ENCODE measurements at regions not wholly inside any gene's neighbourhood (a gene's known extent, or its start where the extent isn't known, plus 50 kb on each side); places are given as distances from the start of the nearest gene placed in this dataset.

- no peak for DNase-seq (ENCODE audit: low spot score)
Observed at GRCh38 chr2:83787189-83787588, 671.9 kb downstream of the SUCLG1 start.

- no peak for DNase-seq (ENCODE audit: low spot score)
Observed at GRCh38 chr2:83786140-83786539, 672.9 kb downstream of the SUCLG1 start.

DNA sequence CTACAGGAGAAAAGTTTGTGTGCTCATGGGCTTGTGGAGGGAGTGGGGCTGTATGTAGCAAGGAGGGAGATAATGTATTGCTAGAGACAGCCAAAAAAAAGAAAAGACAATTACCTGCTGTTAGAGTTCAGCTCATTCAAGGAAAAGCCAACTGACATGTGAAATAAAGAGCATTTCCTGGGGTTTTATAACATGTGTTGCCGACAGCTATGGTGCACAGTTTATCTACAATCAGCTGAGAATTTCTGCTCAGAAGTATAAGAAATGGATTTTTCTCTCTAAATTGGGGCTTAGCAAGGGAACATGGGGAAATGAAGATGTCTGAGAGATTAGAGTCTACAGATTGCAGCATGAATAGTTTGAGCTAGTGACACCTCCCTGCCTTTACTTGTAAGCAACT is 674.1 kb downstream of the SUCLG1 start:
- no peak for DNase-seq (ENCODE audit: low spot score)

DNA sequence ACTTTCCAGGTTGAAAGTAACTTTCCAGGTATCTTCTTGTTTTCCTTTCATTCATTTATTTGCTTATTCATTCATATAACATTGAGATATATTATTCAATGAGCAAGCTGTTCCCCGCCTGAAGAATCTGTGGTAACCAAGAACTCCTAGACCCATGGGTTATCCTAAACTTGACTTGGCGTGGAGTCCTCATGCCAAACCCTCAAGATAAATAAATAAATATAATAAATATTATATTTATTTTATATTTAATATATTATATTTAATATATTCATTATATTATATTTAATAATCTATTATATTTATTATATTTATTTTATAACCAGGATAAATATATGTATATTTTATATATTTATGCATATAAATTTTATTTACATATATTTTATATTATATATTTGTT is 674.8 kb downstream of the SUCLG1 start:
- DNase-seq (ENCODE audit: low spot score), result no peak

- no peak for DNase-seq (ENCODE audit: low spot score)
Observed at GRCh38 chr2:83782122-83782521, 677.0 kb downstream of the SUCLG1 start.

- no peak for DNase-seq (ENCODE audit: low spot score)
Observed at GRCh38 chr2:83764447-83765005, 694.6 kb downstream of the SUCLG1 start.

DNA sequence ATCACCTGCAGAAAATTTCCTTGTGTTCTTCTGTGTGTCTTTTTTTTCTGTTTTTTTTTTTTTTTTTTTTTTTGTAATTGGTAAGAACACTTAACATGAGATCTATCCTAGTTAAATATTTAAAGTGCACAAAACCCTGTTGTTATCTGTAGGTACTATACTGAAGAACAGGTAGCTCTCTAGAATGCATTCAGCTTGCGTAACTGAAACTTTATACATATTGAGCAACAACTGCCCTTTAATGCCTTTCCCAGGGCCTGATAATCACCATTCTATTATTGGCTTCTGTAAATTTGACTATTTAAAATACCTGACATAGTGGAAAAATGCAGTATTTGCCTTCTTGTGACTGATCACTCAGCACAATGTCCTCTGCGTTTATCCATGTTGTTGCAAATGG is 701.8 kb downstream of the SUCLG1 start:
- no peak for DNase-seq (ENCODE audit: low spot score)

DNA sequence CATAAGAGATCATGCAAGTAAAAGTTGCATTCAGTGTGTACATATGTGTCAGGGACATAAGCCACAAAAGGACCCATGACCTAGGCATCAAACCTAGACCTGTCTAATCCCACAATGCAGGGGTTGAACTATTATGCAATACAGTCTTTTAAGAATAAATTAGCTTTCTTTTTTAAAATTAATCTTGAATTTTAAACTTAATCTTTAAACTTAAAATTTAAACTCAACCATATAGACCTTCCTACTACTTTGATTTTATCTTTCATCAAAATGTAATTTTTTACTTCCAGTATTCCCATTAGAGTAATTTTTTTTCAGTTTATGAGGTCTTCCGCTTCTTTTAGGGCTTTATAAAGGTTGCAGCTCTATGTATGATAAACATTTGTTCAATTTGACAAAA is 702.9 kb downstream of the SUCLG1 start:
- no peak for DNase-seq (ENCODE audit: low spot score)

- no peak for DNase-seq (ENCODE audit: low spot score)
Observed at GRCh38 chr2:83747141-83747540, 711.9 kb downstream of the SUCLG1 start.

- no peak for DNase-seq (ENCODE audit: low spot score)
Observed at GRCh38 chr2:83744855-83745254, 714.2 kb downstream of the SUCLG1 start.

- no peak for DNase-seq (ENCODE audit: low spot score)
Observed at GRCh38 chr2:83742117-83742782, 716.8 kb downstream of the SUCLG1 start.

DNA sequence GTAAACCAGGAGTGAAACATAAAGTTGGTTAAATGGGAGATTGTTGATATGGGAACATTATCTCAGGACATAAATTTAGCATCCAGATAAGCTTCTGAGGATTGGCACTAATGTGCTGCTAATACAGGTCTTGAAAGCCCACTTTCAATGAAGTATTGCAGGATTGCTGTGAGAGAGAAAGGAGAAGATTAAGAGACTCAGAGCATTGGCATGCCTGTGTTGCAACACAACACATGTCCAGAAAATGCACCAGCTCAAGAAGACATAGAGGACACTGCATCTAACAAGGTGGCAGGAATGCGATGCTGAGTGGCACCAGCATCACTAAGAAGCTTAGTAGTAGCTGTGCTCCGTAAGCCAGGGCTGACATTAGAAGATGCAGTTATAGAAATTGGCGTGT is 728.9 kb downstream of the SUCLG1 start:
- no peak for DNase-seq (ENCODE audit: low spot score)

DNA sequence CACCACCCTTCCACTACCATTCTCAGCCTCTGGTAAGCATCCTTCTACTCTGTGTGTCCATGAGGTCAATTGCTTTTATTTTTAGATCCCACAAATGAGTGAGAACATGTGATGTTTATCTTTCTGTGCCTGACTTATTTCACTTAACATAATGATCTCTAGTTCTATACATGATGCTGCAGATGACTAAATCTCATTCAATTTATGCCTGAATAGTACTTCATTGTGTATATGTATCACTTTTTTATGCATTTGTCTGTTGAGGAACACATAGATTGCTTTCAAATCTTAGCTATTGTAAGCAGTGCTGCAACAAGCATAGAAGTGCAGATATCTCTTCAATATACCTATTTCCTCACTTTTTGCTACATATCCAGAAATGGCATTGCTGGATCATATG is 733.3 kb downstream of the SUCLG1 start:
- no peak for DNase-seq (ENCODE audit: low spot score)

DNA sequence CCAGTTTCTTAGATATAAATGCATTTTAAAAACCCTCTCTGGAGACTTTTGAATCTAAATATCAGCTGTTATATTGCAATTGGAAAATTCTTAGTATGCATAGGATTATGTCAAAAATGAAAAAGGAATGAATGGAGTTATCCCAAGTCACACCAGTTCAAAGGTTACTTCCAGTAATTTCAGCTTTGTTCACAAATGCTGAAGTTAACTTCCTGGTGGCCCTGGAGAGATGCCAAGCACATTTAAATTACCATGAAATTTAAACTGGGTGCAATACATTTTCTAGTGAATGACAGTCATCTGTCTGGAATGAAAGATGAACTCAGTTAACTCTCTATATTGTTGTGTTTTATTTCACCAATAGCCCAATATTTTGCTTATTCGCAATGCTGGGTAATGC is 753.9 kb downstream of the SUCLG1 start:
- DNase-seq (ENCODE audit: low spot score), result no peak

- no peak for DNase-seq (ENCODE audit: low spot score)
Observed at GRCh38 chr2:83703598-83703997, 755.5 kb downstream of the SUCLG1 start.

GRCh38 chr2:83696838-83697237 is 762.2 kb downstream of the SUCLG1 start:
- DNase-seq (ENCODE audit: low spot score), result no peak

DNA sequence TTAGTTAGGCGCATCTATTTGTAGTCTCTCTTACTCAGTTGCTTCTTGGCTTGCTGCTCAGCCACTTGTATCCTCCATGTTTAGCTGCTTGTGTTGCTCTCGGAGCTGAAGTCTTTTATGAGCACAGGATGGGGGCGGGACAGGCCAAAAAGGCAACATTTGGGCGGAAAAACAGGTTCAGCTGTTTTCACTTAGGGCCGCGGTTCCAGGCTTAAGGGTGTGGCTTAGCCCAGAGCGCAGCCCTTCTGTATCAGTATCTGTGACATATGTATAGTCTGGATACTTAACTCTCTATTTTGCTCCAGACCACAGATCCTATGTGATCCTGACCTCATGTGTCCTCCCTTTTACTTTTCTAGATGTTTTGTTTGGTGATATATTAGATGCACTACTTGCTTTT is 763.5 kb downstream of the SUCLG1 start:
- no peak for DNase-seq (ENCODE audit: low spot score)

GRCh38 chr2:83695037-83695436 is 764.0 kb downstream of the SUCLG1 start:
- DNase-seq (ENCODE audit: low spot score), result no peak

DNA sequence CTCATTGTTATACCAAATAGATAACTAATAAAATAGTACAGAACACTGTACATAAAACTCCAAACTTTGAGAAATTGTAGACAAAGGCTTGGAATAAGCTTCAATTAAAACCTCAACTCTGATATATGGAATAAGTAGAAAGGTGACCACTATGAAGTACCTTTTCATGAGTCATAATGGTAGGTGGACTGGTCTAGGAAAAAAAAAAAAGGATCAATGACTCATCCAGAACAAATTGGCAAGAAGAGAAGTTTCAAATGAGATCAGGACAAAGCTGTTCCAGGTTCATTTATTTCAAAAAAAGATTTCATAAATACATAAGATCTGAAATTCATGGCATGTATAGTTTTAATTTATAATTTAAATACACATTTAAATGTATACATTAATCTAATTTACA is 769.7 kb downstream of the SUCLG1 start:
- DNase-seq (ENCODE audit: low spot score), result no peak

DNA sequence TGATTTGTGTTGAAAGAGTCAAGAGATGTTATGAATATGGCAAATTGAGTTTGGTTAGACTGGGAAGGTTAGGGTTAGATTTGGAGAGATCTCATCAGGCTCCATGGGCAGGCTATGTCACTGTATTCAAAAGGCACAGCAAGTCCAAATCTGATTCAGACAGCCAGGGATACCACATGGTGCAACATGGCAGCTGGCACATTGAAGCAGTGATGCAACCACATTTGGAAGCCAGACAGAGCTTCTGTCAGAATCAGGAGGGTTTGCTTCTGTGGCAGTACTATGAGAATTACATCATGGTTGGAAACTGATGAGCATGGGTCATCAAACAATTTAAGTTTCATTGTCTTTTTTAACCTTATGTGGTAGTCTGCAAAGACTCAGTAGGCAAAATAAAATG is 772.2 kb downstream of the SUCLG1 start:
- DNase-seq (ENCODE audit: low spot score), result no peak

DNA sequence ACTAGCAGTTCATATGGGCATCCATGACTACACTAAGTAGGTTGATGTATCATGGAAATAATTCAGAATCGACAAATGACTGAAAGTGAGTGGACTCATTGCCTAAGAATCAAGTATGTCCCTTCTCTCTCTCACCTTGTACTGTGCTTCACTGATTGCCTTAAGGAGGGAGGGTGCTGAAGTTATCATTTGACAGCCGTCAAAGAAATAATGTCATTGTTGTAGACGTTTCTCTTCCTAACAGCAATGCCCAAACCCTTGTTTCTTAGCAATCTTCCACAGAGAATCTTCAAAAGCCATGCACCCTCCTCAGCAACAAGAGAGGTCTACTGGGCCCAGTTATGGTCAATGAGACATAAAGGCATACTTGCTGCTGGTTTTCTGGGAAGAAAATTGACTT is 785.0 kb downstream of the SUCLG1 start:
- no peak for DNase-seq (ENCODE audit: low spot score)

DNA sequence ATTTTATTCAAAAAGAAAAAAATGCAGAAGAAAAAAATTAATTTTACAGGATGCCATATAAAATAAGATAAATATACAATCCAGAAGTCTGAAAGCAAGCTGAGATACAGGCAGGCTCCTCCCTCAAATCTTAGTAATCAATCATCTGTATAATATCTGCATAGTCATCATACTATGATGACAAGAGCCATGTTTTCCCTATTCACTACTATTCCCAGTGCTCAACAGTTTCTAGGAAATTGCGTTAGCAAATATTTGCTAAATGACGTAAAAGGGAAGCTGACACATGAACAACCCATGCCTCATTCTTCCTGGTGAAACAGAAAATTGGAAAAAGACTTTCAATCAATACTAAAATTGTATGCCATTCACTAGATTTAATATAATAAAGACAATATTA is 793.2 kb downstream of the SUCLG1 start:
- DNase-seq (ENCODE audit: low spot score), result no peak

GRCh38 chr2:83665154-83665553 is 793.9 kb downstream of the SUCLG1 start:
- DNase-seq (ENCODE audit: low spot score), result no peak

GRCh38 chr2:83661711-83662110 is 797.4 kb downstream of the SUCLG1 start:
- DNase-seq (ENCODE audit: low spot score), result no peak

All from H4 (cell line).